ENCODE measurements at regions not wholly inside any gene's neighbourhood (a gene's known extent, or its start where the extent isn't known, plus 50 kb on each side); places are given as distances from the start of the nearest gene placed in this dataset.
A peak's percentile ranks its signal among the peaks of the same experiment; 100 is the strongest.

GRCh38 chr4:57287687-57288604 is 177.8 kb upstream of the IGFBP7 start:
- TF ChIP-seq CTCF (IDR thresholded peaks at IDR 0.05; ENCODE audit: insufficient read depth, low read length) = no peak
- H3K4me3 ChIP-seq (ENCODE audit: low read depth, low read length) = no peak overlapping the region
- DNase-seq (ENCODE audit: low read depth) = no peak

GRCh38 chr4:57282933-57283310 is 172.7 kb upstream of the IGFBP7 start:
- H3K4me3 ChIP-seq (ENCODE audit: low read depth, low read length) = no peak overlapping the region
- no peak for TF ChIP-seq CTCF (IDR thresholded peaks at IDR 0.05; ENCODE audit: insufficient read depth, low read length)
- DNase-seq (ENCODE audit: low read depth) = no peak

GRCh38 chr4:57280481-57280880 is 170.3 kb upstream of the IGFBP7 start:
- no peak overlapping the region for H3K4me3 ChIP-seq (ENCODE audit: low read depth, low read length)
- no peak for DNase-seq (ENCODE audit: low read depth)
- TF ChIP-seq CTCF (IDR thresholded peaks at IDR 0.05; ENCODE audit: insufficient read depth, low read length) = no peak

- TF ChIP-seq CTCF (IDR thresholded peaks at IDR 0.05; ENCODE audit: insufficient read depth, low read length) = no peak
- no peak for DNase-seq (ENCODE audit: low read depth)
- no peak overlapping the region for H3K4me3 ChIP-seq (ENCODE audit: low read depth, low read length)
Measured at GRCh38 chr4:57278780-57279179, 168.6 kb upstream of the IGFBP7 start.

- DNase-seq (ENCODE audit: low read depth) = no peak
- no peak overlapping the region for H3K4me3 ChIP-seq (ENCODE audit: low read depth, low read length)
- no peak for TF ChIP-seq CTCF (IDR thresholded peaks at IDR 0.05; ENCODE audit: insufficient read depth, low read length)
Measured at GRCh38 chr4:57274082-57274481, 163.9 kb upstream of the IGFBP7 start.

- TF ChIP-seq CTCF (IDR thresholded peaks at IDR 0.05; ENCODE audit: insufficient read depth, low read length) = no peak
- no peak overlapping the region for H3K4me3 ChIP-seq (ENCODE audit: low read depth, low read length)
- peak; percentile 27 for DNase-seq (ENCODE audit: low read depth)
Measured at GRCh38 chr4:57270346-57270745, 160.2 kb upstream of the IGFBP7 start.
